IPS-15b (cell line): ENCODE measurements at regions not wholly inside any gene's neighbourhood (a gene's known extent, or its start where the extent isn't known, plus 50 kb on each side); places are given as distances from the start of the nearest gene placed in this dataset.
"Not testable (repeated sequence)": the region's sequence is repeated elsewhere in the genome, so short reads cannot be mapped to it uniquely, and the experiment has no call there.

ENCODE experiments used
- H3K27me3 ChIP-seq: one replicate; pipeline ENCODE4 v1.6.1; 2013; ENCODE audit warnings: low read length; ENCODE audit not compliant: control insufficient read depth, insufficient read depth
- H3K36me3 ChIP-seq: one replicate; pipeline ENCODE4 v1.6.1; 2013; ENCODE audit warnings: low read length; ENCODE audit not compliant: control insufficient read depth, insufficient read depth
- H3K4me1 ChIP-seq: one replicate; pipeline ENCODE4 v1.6.1; 2013; ENCODE audit warnings: mild to moderate bottlenecking, low read length; ENCODE audit not compliant: control insufficient read depth, insufficient read depth
- H3K4me3 ChIP-seq: one replicate; pipeline ENCODE4 v1.5.1; 2013; ENCODE audit warnings: low read depth, low read length
- H3K9ac ChIP-seq: one replicate; pipeline ENCODE4 v1.6.1; 2013; ENCODE audit warnings: low read depth, mild to moderate bottlenecking, low read length
- H3K9me3 ChIP-seq: one replicate; pipeline ENCODE4 v1.6.1; 2013; ENCODE audit warnings: mild to moderate bottlenecking, low read length; ENCODE audit not compliant: control insufficient read depth, insufficient read depth

- Histone ChIP-seq H3K27me3 (peaks cover 14% of the 10 kb centered on the region), H3K4me3 (no peak overlapping the region), H3K4me1 (no peaks in the 10 kb centered on the region), H3K36me3 (no peaks in the 10 kb centered on the region), H3K9me3 (no peaks in the 10 kb centered on the region), H3K9ac (no peak overlapping the region)
Observed at GRCh38 chr17:77802333-77802615, 156.2 kb upstream of the TNRC6C start.

GRCh38 chr17:77802811-77803220, 155.7 kb upstream of the TNRC6C start:
- H3K4me1 ChIP-seq: no peaks in the 10 kb centered on the region
- H3K9ac ChIP-seq: no peak overlapping the region
- H3K36me3 ChIP-seq: no peaks in the 10 kb centered on the region
- peaks cover 14% of the 10 kb centered on the region for H3K27me3 ChIP-seq
- no peaks in the 10 kb centered on the region for H3K9me3 ChIP-seq
- no peak overlapping the region for H3K4me3 ChIP-seq

GRCh38 chr17:77803726-77804125, 154.8 kb upstream of the TNRC6C start:
- Histone ChIP-seq H3K4me3 (no peak overlapping the region), H3K36me3 (no peaks in the 10 kb centered on the region), H3K9ac (no peak overlapping the region), H3K4me1 (no peaks in the 10 kb centered on the region), H3K9me3 (no peaks in the 10 kb centered on the region), H3K27me3 (peaks cover 14% of the 10 kb centered on the region)

- Histone ChIP-seq H3K36me3 (no peaks in the 10 kb centered on the region), H3K4me3 (no peak overlapping the region), H3K4me1 (no peaks in the 10 kb centered on the region), H3K9ac (no peak overlapping the region), H3K27me3 (peaks cover 12% of the 10 kb centered on the region), H3K9me3 (no peaks in the 10 kb centered on the region)
Observed at GRCh38 chr17:77804796-77805426, 153.6 kb upstream of the TNRC6C start.

- not testable (repeated sequence) for H3K36me3 ChIP-seq, H3K4me1 ChIP-seq, H3K4me3 ChIP-seq, H3K9me3 ChIP-seq, H3K9ac ChIP-seq
- peaks cover 12% of the 10 kb centered on the region for H3K27me3 ChIP-seq
Observed at GRCh38 chr17:77805970-77806369, 152.5 kb upstream of the TNRC6C start.

- Histone ChIP-seq H3K4me1 (peaks cover 10% of the 10 kb centered on the region), H3K36me3 (no peaks in the 10 kb centered on the region), H3K27me3 (peaks cover 7% of the 10 kb centered on the region), H3K9me3 (no peaks in the 10 kb centered on the region), H3K9ac (no peak overlapping the region), H3K4me3 (no peak overlapping the region)
Observed at GRCh38 chr17:77807051-77807745, 151.3 kb upstream of the TNRC6C start.

- H3K4me1 ChIP-seq: peaks cover 10% of the 10 kb centered on the region
- H3K27me3 ChIP-seq: peaks cover 3% of the 10 kb centered on the region
- H3K9me3 ChIP-seq: no peaks in the 10 kb centered on the region
- H3K9ac ChIP-seq: no peak overlapping the region
- no peaks in the 10 kb centered on the region for H3K36me3 ChIP-seq
- H3K4me3 ChIP-seq: no peak overlapping the region
Observed at GRCh38 chr17:77807746-77808441, 150.6 kb upstream of the TNRC6C start.

GRCh38 chr17:77808686-77809425, 149.6 kb upstream of the TNRC6C start:
- H3K4me3 ChIP-seq: no peak overlapping the region
- peaks cover 10% of the 10 kb centered on the region for H3K4me1 ChIP-seq
- no peaks in the 10 kb centered on the region for H3K36me3 ChIP-seq
- H3K9me3 ChIP-seq: no peaks in the 10 kb centered on the region
- H3K9ac ChIP-seq: no peak overlapping the region
- H3K27me3 ChIP-seq: no peaks in the 10 kb centered on the region

- Histone ChIP-seq H3K27me3 (no peaks in the 10 kb centered on the region), H3K9ac (no peak overlapping the region), H3K36me3 (no peaks in the 10 kb centered on the region), H3K9me3 (no peaks in the 10 kb centered on the region), H3K4me1 (peaks cover 10% of the 10 kb centered on the region), H3K4me3 (no peak overlapping the region)
Observed at GRCh38 chr17:77809814-77810213, 148.7 kb upstream of the TNRC6C start.

GRCh38 chr17:77810536-77810935, 148.0 kb upstream of the TNRC6C start:
- H3K27me3 ChIP-seq: no peaks in the 10 kb centered on the region
- H3K4me1 ChIP-seq: peaks cover 10% of the 10 kb centered on the region
- H3K36me3 ChIP-seq: no peaks in the 10 kb centered on the region
- H3K9ac ChIP-seq: no peak overlapping the region
- H3K9me3 ChIP-seq: no peaks in the 10 kb centered on the region
- H3K4me3 ChIP-seq: no peak overlapping the region

- Histone ChIP-seq H3K9ac (no peak overlapping the region), H3K36me3 (no peaks in the 10 kb centered on the region), H3K4me1 (peaks cover 10% of the 10 kb centered on the region), H3K27me3 (no peaks in the 10 kb centered on the region), H3K4me3 (no peak overlapping the region), H3K9me3 (no peaks in the 10 kb centered on the region)
Observed at GRCh38 chr17:77811521-77811920, 147.0 kb upstream of the TNRC6C start.
